DMS153 treated with DMSO at 0.1 percent for 48 hours (cell line): ENCODE measurements at regions not wholly inside any gene's neighbourhood (a gene's known extent, or its start where the extent isn't known, plus 50 kb on each side); places are given as distances from the start of the nearest gene placed in this dataset.

Experiments used
- DNase-seq: peaks from one replicate; lab custom pipeline; 2025; ENCODE audit not compliant: unreplicated experiment; lab: John Stamatoyannopoulos, UW

- DNase-seq: no peak
Measured at GRCh38 chr5:67434466-67434865, 237.9 kb upstream of the CD180 start.

- no peak for DNase-seq
Measured at GRCh38 chr5:67432606-67433005, 236.0 kb upstream of the CD180 start.

GRCh38 chr5:67431191-67431590 is 234.6 kb upstream of the CD180 start:
- DNase-seq: no peak

- DNase-seq: no peak
Measured at GRCh38 chr5:67427850-67428298, 231.3 kb upstream of the CD180 start.

DNA sequence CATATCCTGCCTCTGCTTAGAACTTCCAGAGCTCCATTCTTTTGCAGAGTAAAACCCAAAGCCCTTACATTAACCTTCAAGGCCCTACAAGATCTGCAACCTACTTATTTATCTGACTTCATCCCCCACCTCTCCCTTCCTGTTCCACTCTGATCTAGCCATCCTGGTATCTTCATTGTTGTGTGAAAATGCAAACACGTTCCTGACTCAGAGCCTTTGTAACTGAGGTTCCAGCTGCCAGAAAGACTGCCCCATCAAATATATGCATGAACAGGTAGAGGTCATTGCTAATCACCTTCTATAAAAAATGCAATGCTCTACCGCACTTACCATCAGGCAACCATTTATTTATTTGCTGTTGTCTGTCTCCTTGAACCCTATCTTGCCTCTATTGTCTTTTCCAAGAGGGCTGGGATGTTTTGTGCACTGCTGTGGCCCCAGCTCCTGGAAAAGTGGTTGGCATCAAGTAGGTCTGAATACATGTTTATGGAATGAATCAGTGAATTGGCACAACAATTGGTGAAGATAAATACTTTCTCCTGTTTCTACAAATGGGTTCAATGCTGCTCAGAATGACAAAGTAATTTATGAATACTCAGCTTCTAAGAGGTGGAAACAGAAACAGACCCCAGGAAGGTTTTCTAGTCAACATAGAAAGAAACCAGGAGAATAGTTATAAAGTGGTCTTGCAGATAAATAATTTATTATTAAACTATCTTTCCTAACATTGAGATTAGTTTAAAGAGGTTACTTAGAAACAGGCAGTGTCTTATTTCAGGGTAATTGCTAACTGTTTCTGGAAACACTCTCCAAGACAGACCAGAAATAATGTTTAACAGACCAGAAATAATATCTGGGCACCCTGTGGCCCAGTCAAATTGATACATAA is 230.6 kb upstream of the CD180 start:
- no peak for DNase-seq

- no peak for DNase-seq
Measured at GRCh38 chr5:67425514-67425913, 228.9 kb upstream of the CD180 start.

- DNase-seq: no peak
Measured at GRCh38 chr5:67417839-67418238, 221.2 kb upstream of the CD180 start.

GRCh38 chr5:67416986-67417385 is 220.4 kb upstream of the CD180 start:
- no peak for DNase-seq

DNA sequence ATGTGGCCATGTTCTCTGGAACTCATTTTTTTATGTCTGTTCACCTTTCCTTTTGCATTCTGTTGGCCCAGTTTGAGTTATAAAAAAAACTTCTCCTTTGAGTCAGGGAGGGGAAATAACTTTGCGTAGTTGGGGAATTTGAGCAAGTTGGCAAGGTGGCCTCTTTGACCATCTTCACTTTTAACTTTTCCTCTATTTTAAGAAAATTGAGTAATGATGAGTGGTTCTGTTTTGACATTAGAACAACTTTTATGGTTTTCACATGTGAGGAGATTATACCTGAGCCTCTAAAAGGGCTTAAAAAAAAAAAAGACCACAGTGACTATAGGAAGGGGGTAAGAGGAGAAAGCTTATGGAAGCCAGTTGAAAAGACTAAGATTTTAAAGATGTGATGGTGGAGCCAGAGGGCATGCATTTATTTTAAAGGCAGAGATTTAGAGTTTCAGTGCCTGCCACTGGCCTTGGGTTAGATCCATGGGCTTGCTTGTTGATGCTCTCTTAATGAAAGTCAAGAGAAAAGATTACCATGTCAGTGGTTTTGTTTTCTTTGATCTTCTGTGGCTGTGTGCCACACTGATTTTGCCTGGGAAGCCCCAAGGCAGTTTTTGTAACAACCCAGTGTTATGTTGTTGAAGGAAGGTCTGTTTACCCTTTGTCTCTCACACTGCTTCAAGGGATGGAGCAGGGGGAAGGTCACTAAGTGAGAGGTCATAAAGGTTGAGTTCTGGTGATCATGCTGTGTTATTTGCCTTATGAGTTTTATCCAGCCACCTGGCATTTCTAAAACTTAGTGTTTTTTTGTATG is 219.7 kb upstream of the CD180 start:
- DNase-seq: no peak

DNA sequence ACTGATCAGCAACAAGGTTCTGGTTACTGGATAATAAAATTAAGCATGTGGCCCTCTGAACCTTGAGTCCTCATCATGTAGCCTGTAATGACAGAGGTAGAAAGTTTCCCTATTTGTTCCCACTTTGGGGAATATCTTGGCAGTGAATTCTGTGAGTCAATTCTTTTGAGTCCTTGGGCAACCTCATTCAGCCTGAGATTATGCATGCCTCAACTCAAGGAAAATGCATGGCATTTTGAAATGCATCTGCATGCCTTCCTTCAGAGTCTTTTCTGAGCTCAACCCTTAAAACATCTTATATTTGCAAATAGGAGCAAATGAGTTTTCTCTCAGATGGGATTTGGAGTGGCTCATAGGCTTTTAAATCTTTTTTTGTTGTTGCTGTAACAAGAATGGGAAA is 218.1 kb upstream of the CD180 start:
- no peak for DNase-seq

DNA sequence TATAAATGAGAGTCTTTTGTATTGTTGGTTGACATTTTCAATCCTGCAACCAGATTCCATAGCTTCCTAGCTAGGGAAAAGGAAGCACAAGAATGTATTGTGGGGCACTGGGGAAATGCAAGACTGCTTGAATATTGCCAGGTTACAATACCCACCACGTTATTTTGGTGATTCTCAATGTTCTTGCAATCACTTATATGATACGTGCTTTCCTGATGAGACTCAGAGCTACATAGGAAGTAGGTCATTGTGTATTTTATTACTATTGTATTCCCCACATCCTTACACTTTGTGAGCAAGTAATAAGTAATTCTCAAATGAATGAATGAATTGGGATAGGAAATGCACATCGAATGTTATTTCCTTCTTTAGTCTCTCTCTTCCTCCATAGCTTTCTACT is 217.1 kb upstream of the CD180 start:
- DNase-seq: no peak

DNA sequence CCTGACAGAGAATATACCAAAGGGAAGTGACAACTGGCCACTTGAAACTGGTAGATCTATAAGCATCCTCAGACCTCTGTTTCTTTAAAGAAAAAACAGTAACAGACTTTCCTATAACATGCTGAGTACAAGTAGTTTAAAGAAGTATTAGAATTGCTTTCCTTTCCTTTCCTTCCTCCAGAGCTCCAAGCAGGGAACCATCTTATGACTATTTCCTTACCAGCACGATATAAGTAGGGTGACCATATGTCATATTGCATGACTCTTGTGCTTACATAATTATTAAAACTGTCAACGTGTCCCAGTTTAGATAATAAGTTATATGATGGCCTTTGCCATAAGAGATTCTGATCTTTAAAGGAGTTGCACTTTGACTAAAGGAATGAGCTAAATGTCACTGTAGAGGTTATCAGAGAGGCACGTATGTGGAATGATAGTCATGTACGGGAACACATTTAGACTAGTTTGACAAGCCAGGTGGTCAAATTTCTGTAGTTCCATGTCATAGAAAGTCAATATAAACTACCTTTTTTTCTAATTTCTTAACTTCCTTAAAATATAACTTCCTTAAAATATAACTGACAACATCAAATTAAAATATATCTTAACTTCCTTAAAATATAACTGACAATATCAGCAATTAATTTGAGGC is 212.7 kb upstream of the CD180 start:
- DNase-seq: no peak

- DNase-seq: no peak
Measured at GRCh38 chr5:67407979-67408378, 211.4 kb upstream of the CD180 start.

DNA sequence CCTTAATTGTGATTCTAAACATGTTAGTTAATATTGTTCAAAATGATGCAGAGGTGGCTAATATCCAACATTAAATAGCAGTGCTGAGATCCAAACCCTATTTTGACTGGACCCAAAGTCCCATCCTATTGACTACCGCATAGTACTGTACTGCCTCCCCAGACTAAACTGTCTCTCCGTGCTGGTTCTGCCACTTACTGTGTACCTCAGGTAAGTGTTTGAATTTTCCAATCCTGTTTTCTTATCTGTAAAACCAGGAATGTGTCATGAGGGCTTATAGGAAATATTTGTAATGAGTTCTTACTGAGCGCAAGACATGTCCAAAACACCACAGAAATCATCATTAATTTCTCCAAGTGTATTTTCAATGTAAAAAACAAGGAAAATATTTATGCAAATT is 209.2 kb upstream of the CD180 start:
- no peak for DNase-seq

DNA sequence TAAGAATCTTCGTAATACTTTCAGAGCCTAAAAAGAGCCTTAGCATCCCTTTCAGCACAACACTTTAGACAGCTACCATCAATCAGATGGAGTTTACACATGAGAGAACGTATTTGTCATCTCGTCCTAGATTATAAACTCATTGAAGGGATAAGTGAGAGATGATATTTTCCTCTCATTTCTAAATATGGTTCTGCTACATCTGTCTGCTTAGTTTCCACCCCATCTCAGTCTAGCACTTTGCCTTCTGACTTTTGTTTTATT is 208.4 kb upstream of the CD180 start:
- DNase-seq: no peak

GRCh38 chr5:67404256-67405100 is 207.9 kb upstream of the CD180 start:
- DNase-seq: peak; percentile 35

DNA sequence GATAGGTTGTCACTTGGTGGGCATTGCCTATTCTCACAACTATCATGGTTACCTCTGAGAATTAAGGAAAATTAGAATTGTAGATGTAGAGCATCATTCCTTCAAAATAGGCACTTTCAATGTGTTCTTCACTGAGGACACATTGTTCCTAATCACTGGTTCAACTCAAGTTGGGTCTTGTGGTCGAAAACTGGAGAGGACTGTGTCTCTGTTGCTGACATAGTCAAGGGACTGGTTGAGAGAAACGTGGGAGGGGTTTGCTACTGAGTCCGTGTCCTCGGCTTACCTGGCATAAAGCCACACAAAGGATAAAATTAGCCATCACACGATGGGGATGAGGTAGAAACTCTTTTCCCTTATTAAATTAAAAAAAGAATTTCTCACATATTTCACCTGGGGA is 205.9 kb upstream of the CD180 start:
- no peak for DNase-seq

DNA sequence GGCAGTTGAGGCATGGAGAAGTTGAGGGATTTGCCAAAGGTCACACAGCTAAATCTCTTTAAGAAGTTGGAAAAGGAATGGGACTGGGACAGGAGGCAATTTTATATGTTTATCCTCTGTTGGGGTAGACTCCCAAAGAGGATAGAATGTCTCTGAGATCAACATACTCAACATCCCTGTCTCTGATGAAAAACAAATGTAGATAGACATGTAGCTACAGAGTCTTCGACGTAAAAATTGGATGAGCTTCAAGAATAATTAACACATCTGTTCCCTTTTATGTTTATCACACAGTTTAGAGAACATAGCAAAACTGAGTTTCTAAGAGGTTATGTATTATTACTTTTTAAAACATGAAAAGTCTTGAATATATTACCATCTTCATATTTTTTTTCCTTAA is 204.6 kb upstream of the CD180 start:
- no peak for DNase-seq

GRCh38 chr5:67400752-67401151 is 204.2 kb upstream of the CD180 start:
- DNase-seq: peak; percentile 7

GRCh38 chr5:67395790-67396418 is 199.3 kb upstream of the CD180 start:
- no peak for DNase-seq

GRCh38 chr5:67393211-67393610 is 196.6 kb upstream of the CD180 start:
- DNase-seq: no peak
